Kidney epithelial cell (primary cell): ENCODE measurements at regions not wholly inside any gene's neighbourhood (a gene's known extent, or its start where the extent isn't known, plus 50 kb on each side); places are given as distances from the start of the nearest gene placed in this dataset.

ENCODE experiments used
- DNase-seq: peaks from one replicate; pipeline ENCODE4 v3.0.0-alpha.2; 2010; ENCODE audit warnings: low read depth
- H3K27me3 ChIP-seq: 2 replicates; pipeline ENCODE4 v1.6.0; 2011; ENCODE audit warnings: low read length; ENCODE audit not compliant: control insufficient read depth, insufficient read depth
- H3K36me3 ChIP-seq: 2 replicates; pipeline ENCODE4 v1.5.1; 2011; ENCODE audit warnings: low read length; ENCODE audit not compliant: control insufficient read depth, insufficient read depth
- H3K4me3 ChIP-seq: 2 replicates; pipeline ENCODE4 v1.5.1; 2011; ENCODE audit warnings: low read depth, mild to moderate bottlenecking, control low read depth, low read length
- TF ChIP-seq, protein P1 (sequence below): IDR thresholded peaks from 2 replicates; pipeline ENCODE4 v1.5.1; 2011; ENCODE audit warnings: mild to moderate bottlenecking, moderate library complexity, low read length, control low read depth, inconsistent platforms; ENCODE audit not compliant: insufficient read depth, poor library complexity, severe bottlenecking

DNA sequence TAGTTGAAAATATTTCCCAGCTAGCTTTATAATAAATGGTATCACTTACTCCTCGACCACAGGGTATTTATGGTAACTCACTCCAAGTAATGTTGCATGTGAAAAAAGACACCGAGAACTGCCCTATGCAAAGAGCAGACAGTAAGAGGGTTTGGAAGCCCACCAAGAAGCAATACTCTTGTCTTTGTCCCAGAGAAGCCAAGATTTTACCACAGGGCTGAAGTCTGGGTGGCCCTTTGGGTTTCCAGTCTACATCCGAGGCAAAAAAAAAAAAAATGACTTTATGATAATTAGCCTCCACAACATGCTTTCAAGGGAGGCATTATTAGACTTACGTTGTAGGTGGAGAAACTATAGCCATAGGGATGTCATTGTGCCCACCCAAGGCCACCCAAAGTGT, 83.6 kb downstream of the CCDC34 start:
- no peaks in the 10 kb centered on the region for H3K27me3 ChIP-seq
- H3K4me3 ChIP-seq, result no peak overlapping the region
- TF ChIP-seq, protein P1, sequence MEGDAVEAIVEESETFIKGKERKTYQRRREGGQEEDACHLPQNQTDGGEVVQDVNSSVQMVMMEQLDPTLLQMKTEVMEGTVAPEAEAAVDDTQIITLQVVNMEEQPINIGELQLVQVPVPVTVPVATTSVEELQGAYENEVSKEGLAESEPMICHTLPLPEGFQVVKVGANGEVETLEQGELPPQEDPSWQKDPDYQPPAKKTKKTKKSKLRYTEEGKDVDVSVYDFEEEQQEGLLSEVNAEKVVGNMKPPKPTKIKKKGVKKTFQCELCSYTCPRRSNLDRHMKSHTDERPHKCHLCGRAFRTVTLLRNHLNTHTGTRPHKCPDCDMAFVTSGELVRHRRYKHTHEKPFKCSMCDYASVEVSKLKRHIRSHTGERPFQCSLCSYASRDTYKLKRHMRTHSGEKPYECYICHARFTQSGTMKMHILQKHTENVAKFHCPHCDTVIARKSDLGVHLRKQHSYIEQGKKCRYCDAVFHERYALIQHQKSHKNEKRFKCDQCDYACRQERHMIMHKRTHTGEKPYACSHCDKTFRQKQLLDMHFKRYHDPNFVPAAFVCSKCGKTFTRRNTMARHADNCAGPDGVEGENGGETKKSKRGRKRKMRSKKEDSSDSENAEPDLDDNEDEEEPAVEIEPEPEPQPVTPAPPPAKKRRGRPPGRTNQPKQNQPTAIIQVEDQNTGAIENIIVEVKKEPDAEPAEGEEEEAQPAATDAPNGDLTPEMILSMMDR, result no peak
- no peaks in the 10 kb centered on the region for H3K36me3 ChIP-seq
- no peak for DNase-seq

DNA sequence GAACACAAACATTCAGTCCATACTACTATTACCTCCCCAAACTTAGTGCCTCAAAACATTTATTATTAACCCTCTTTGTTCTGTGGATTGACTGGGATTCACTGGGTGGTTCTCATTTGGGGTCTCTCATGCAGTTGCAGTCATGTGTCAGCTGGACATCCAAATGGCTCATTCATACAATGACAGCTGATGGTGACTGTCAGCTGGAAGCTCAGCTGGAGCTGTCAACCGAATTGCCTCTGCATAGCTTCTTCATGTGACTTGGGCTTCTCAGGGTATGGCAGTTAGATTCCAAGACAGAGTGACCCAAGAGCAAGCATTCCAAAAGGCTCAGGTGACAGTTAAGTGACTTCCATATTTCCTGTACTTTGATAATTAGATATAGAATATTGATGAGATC, 85.2 kb downstream of the CCDC34 start:
- Histone ChIP-seq H3K27me3 (no peaks in the 10 kb centered on the region), H3K4me3 (no peak overlapping the region), H3K36me3 (no peaks in the 10 kb centered on the region)
- TF ChIP-seq, protein P1, result no peak
- DNase-seq, result no peak

DNA sequence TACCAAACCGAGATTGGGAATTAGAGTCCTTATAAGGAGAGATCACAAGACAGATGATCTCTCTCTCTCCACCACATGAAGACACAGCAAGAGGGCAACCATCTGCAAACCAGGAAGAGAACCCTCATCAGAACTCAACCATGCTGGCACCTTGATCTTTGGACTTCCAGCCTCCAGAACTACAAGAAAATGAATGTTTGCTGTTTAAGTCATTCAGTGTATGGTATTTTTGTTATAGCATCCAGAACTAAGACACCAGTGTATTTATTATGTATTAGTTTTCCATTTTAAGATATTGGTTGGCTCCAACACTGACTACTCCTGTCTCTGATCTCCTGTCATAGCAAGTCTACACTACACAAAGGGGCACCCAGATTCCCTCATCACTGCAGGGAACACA, 86.9 kb downstream of the CCDC34 start:
- TF ChIP-seq, protein P1, result no peak
- Histone ChIP-seq H3K36me3 (no peaks in the 10 kb centered on the region), H3K4me3 (no peak overlapping the region), H3K27me3 (no peaks in the 10 kb centered on the region)
- no peak for DNase-seq

DNA sequence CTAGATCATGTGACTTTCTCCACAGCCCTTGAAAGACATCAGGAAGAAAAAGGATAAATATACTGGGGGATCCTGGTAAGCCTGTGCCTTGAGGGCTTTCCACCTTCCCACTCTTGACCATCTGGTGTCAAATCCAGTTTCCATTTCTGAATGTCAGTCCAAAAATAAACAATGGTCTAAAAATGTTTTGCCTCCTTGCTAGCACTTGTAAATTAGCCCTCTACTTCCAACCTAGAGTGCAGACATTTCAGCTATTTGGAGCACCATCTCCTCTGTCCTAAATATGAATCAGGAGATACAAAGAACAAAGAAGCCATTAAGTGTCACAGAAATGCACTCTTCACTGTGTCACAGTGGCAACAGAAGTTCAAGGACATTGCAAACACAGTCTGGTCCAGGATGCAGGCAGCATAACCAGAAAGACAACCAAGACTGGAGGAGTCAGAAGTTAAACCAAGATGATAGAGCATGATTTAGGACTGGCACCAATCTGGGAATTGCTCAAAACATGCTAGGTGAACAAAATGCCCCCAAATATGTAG, 88.1 kb downstream of the CCDC34 start:
- Histone ChIP-seq H3K36me3 (no peaks in the 10 kb centered on the region), H3K27me3 (no peaks in the 10 kb centered on the region), H3K4me3 (no peak overlapping the region)
- no peak for DNase-seq
- TF ChIP-seq, protein P1, result no peak

DNA sequence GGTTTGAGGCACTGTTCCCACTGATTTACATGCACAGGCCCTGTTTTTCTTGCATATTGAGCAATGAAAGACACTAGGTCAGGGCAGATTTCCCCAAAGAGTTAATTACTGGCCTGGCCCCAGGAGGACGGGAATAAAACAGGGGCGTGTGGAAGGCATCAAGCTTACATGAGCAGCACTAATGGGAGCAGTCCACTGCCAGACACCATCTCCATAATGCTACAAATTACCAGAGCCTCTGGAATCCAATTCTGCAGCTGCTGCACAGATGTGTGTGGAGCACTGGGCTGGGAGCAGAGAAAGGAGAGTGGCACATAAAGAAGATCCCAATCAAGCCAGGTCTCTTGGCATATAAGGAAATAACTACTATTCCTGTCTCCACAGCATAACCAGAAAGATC, 96.9 kb downstream of the CCDC34 start:
- no peak for DNase-seq
- TF ChIP-seq, protein P1, result no peak
- no peak overlapping the region for H3K4me3 ChIP-seq
- no peaks in the 10 kb centered on the region for H3K36me3 ChIP-seq
- H3K27me3 ChIP-seq, result no peaks in the 10 kb centered on the region

DNA sequence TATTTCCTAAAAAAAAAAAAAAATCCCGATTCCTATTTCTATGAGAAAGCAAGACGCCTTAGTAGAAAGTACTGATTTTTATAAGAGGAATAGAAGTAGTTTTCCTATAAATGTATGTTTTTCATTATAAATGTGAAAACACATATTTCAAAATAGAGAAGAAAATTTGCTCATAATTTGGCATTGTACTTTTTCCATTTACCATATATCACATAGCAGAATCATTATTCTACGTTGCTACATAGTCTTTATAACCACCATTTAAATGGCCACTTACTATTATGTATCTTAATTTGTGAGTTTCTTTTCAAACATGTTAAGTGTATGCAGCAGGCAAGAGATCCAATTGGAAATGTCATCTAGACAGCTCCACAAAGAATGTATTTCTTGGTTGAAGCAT, 99.0 kb downstream of the CCDC34 start:
- no peak for DNase-seq
- H3K4me3 ChIP-seq, result no peak overlapping the region
- no peaks in the 10 kb centered on the region for H3K27me3 ChIP-seq
- TF ChIP-seq, protein P1, result no peak
- no peaks in the 10 kb centered on the region for H3K36me3 ChIP-seq
